Mesothelial cell of epicardium (in vitro differentiated cells): ENCODE measurements at regions not wholly inside any gene's neighbourhood (a gene's known extent, or its start where the extent isn't known, plus 50 kb on each side); places are given as distances from the start of the nearest gene placed in this dataset.

Source experiments
- DNase-seq, 2 experiments: peaks; one replicate each; pipeline ENCODE4 v3.0.0; 2021; ENCODE audit warnings: low spot score in 2 of 2; ENCODE audit not compliant: unreplicated experiment in 2 of 2
- H3K27ac Mint-ChIP-seq: 2 replicates; pipeline ENCODE4 v1.8.0; 2021; ENCODE audit warnings: mixed read lengths
- H3K27me3 Mint-ChIP-seq: 2 replicates; pipeline ENCODE4 v1.8.0; 2021; ENCODE audit warnings: low read depth, mixed read lengths
- H3K36me3 Mint-ChIP-seq: 2 replicates; pipeline ENCODE4 v1.8.0; 2021; ENCODE audit warnings: mixed read lengths
- H3K4me1 Mint-ChIP-seq: 2 replicates; pipeline ENCODE4 v1.8.0; 2021; ENCODE audit warnings: mixed read lengths
- H3K4me3 Mint-ChIP-seq: 2 replicates; pipeline ENCODE4 v1.8.0; 2021; ENCODE audit warnings: mild to moderate bottlenecking, moderate library complexity, mixed read lengths
- H3K9me3 Mint-ChIP-seq: 2 replicates; pipeline ENCODE4 v1.8.0; 2021; ENCODE audit warnings: mixed read lengths
- CTCF ChIP-seq: fragments of 200-600 bp; sonication (generic); IDR thresholded peaks from one replicate; pipeline ENCODE4 v1.5.0; 2021; ENCODE audit warnings: antibody characterized with exemption; ENCODE audit not compliant: unreplicated experiment

- H3K4me1 Mint-ChIP-seq, result peaks cover 4% of the 10 kb centered on the region
- H3K4me3 Mint-ChIP-seq, result no peak overlapping the region
- H3K9me3 Mint-ChIP-seq, result peaks cover 12% of the 10 kb centered on the region
- H3K36me3 Mint-ChIP-seq, result no peaks in the 10 kb centered on the region
- no peak for DNase-seq
- no peak overlapping the region for H3K27ac Mint-ChIP-seq
- peaks cover 3% of the 10 kb centered on the region for H3K27me3 Mint-ChIP-seq
- no peak for TF ChIP-seq CTCF
These were observed 390.1 kb upstream of the PDE3A start for GRCh38 chr12:19978193-19978592.

- no peak for TF ChIP-seq CTCF
- H3K36me3 Mint-ChIP-seq, result no peaks in the 10 kb centered on the region
These were observed 388.8 kb upstream of the PDE3A start for GRCh38 chr12:19979584-19979983.

GRCh38 chr12:19981944-19982343 is 386.4 kb upstream of the PDE3A start:
- peaks cover 14% of the 10 kb centered on the region for H3K9me3 Mint-ChIP-seq
- H3K4me3 Mint-ChIP-seq, result no peak overlapping the region
- H3K27me3 Mint-ChIP-seq, result no peaks in the 10 kb centered on the region
- DNase-seq, result no peak
- no peak for TF ChIP-seq CTCF
- no peaks in the 10 kb centered on the region for H3K36me3 Mint-ChIP-seq
- peaks cover 5% of the 10 kb centered on the region for H3K4me1 Mint-ChIP-seq
- no peak overlapping the region for H3K27ac Mint-ChIP-seq

More at GRCh38 chr12:19979584-19979983, 388.8 kb upstream of the PDE3A start:
- Mint-ChIP-seq H3K9me3 (peaks cover 14% of the 10 kb centered on the region), H3K27ac (no peak overlapping the region), H3K27me3 (peaks cover 1% of the 10 kb centered on the region), H3K4me3 (no peak overlapping the region), H3K4me1 (peaks cover 5% of the 10 kb centered on the region)
- DNase-seq, result no peak

GRCh38 chr12:19988001-19988400 is 380.3 kb upstream of the PDE3A start:
- no peak for DNase-seq
- H3K4me3 Mint-ChIP-seq, result no peak overlapping the region
- H3K27ac Mint-ChIP-seq, result peak overlapping the region; percentile 32
- H3K9me3 Mint-ChIP-seq, result peaks cover 8% of the 10 kb centered on the region
- no peak for TF ChIP-seq CTCF
- H3K27me3 Mint-ChIP-seq, result no peaks in the 10 kb centered on the region
- no peaks in the 10 kb centered on the region for H3K36me3 Mint-ChIP-seq
- peaks cover 33% of the 10 kb centered on the region for H3K4me1 Mint-ChIP-seq

GRCh38 chr12:19988459-19988873 is 379.9 kb upstream of the PDE3A start:
- Mint-ChIP-seq H3K4me3 (no peak overlapping the region), H3K27me3 (no peaks in the 10 kb centered on the region), H3K36me3 (no peaks in the 10 kb centered on the region), H3K4me1 (peaks cover 29% of the 10 kb centered on the region), H3K27ac (peak overlapping the region; percentile 32), H3K9me3 (peaks cover 5% of the 10 kb centered on the region)
- DNase-seq, result no peak
- no peak for TF ChIP-seq CTCF

- TF ChIP-seq CTCF, result no peak
- no peaks in the 10 kb centered on the region for H3K36me3 Mint-ChIP-seq
- H3K27me3 Mint-ChIP-seq, result no peaks in the 10 kb centered on the region
- H3K4me3 Mint-ChIP-seq, result no peak overlapping the region
- peak overlapping the region; percentile 20 for H3K27ac Mint-ChIP-seq
- peaks cover 29% of the 10 kb centered on the region for H3K4me1 Mint-ChIP-seq
- H3K9me3 Mint-ChIP-seq, result peaks cover 8% of the 10 kb centered on the region
- no peak for DNase-seq
These were observed 379.4 kb upstream of the PDE3A start for GRCh38 chr12:19988948-19989347.
